Gastrocnemius medialis (tissue), 4 donors: ENCODE measurements at regions not wholly inside any gene's neighbourhood (a gene's known extent, or its start where the extent isn't known, plus 50 kb on each side); places are given as distances from the start of the nearest gene placed in this dataset.

Experiments
- CTCF ChIP-seq, 5 experiments: fragments of 450-650 bp in 3 of 5; fragments of 200-600 bp in 2 of 5; sonication (generic) in 2 of 5; IDR thresholded peaks in 4 of 5; conservative IDR thresholded peaks in 1 of 5; 1 replicate in 4 of 5; 2 replicates in 1 of 5; pipeline ENCODE4 v1.5.1; 2016 to 2019; ENCODE audit warnings: antibody characterized with exemption in 5 of 5, mild to moderate bottlenecking in 3 of 5, moderate library complexity in 3 of 5
- POLR2A ChIP-seq, 2 donors: fragments of 450-650 bp; IDR thresholded peaks; one replicate each; pipeline ENCODE4 v1.6.1; 2017; ENCODE audit warnings: antibody characterized with exemption in 2 of 2, mild to moderate bottlenecking in 2 of 2, moderate library complexity in 2 of 2

GRCh38 chr13:80663788-80664187 lies 322.9 kb upstream of the SPRY2 start:
- TF ChIP-seq POLR2A (IDR thresholded peaks at IDR 0.05) (no peak), CTCF (IDR thresholded peaks at IDR 0.05 in 4 of 5, conservative IDR thresholded peaks at IDR 0.05 in 1 of 5) (no peak)
